ENCODE measurements at regions not wholly inside any gene's neighbourhood (a gene's known extent, or its start where the extent isn't known, plus 50 kb on each side); places are given as distances from the start of the nearest gene placed in this dataset.
"Not testable (repeated sequence)": the region's sequence is repeated elsewhere in the genome, so short reads cannot be mapped to it uniquely, and the experiment has no call there.

DNA sequence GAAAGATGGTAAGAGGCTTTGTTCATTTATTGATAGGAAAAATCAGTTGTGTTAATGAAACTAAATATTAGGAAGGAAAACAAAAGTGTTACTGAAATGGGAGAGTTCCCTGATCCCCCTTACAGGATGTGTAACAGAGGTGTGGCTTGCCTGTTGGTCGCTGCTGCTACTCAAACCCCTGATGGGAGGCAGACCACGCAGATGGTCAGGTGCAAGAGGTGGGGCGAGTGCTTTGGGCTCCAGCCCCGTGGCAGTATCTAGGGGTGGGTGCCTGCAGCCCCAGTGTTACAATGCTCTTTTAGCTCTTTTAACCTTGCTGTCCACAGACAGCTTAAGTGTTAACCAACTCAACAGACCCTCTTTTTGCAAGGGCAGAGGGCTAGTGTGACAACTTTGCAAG lies 319.6 kb upstream of the DCN start:
- no peak for DNase-seq

DNA sequence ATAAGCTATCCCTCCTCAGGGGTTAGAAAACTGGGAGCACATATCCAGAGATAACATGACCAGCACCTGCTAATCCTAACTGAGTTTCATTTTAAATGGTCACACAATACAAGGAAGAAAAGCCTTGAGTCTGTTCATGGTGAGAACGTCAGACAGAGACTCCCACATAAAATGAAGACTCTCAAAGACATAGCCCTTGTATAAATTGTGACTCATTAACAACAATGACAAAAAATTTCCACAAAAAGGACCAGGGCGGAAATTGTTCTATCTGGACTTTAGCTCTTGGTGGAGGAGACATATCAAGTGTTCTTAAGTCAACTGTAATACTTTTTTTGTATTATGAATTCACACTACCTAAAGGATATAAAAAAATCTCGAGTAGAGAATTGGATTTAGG lies 313.7 kb upstream of the DCN start:
- DNase-seq: no peak

DNA sequence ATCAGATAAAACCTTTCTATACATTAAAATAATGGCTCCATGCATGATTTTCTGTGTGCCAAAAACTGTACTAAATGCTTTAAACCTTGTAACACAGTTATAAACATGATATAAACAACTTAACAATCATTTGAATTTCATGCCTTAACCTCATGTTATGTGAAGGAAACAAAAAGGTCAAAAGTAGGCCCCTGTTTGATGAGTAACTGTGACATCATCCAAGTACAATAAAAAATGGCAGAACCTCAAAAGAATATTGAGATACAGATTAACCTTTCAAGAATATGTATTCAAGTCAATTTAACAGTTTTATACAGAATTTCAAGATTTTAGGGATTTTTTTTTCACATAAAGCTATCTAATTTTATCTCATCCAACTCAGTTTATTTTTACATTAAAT lies 310.7 kb upstream of the DCN start:
- DNase-seq: no peak

DNA sequence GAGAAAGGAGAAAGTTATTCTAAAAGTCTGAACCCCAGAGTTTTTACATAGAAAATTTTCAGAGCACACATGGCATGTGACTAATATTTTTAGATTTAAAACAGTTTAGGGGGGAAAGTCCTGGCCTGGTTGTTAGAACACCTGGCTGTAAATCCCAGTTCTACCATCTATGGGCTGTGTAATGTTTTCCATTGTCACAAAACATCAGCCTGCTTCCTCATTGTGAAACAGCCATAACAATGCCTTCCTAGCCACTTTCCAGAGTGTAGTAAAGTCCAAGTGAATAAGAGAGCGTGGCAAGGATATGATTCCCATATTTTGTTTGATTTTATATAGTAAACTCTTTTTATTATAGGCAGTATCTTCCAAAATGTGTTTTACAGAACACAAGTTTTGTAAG lies 310.0 kb upstream of the DCN start:
- DNase-seq: no peak

DNA sequence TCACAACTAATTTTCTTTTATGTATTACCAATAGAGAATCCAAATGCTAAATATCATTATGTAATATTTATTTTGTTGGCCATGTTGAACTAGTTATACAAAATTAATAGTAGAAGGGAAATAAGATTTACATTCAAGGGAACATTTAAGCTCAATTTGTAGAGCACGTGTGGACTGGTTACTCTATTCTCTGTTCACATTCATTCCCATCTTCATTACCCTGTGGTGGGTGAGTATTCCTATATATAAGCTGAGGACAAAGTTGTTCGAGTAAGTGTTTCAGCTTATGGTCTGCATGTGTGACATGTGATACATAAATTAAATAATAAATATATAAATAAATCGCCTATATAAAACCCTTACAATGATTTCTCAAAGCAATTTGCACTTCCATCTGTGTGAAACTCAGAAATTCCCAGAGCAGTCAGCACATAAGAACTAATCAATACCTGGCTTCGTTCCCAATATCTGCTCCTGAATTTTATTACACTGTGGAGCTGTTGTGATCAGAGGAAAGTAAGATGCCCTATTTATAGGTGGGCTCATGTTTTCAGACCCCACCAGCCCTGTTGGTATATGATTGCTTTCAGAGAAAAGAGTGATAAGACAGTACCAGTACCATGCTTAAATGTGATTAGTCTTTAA lies 308.2 kb upstream of the DCN start:
- no peak for DNase-seq

DNA sequence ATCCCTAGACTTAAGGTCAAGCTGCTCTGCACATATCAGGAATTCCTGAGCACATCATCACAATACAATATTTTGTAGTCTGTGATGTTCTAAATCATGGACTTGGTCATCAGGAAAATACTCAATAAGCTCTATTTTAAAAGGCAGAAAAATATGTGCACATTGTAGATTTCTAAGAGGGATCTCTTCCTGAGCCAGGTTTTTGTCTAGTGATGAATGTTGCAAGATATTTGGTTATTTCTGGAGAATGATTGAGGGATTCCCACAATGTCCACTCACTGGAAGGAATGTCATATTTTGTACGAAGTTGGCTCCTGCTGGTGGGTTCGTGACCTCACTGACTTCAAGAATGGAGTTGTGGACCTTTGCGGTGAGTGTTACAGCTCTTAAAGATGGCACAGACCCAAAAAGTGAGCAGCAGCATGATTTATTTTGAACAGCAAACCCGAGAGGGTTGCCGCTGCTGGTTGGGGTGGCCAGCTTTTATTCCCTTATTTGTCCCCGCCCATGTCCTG lies 300.9 kb upstream of the DCN start:
- no peak for DNase-seq

DNA sequence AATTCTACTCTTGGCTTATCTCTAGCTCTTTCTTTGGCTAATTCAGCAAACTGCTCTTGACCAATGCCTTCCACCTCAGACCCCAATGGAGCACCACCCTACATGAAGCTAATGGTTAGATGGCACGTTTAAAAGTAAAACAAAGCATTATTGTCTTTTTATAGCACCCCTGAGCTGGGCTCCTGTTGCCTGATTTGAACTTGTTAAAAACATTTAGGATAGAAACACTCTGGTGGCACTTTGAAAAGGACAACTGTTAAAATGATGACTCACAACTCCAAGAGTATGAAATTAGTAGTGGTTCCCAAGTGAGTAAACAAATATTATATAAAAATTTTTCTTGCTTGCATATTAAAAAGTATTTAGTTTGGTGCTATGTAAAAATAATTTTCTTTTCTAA lies 299.6 kb upstream of the DCN start:
- DNase-seq: no peak

DNA sequence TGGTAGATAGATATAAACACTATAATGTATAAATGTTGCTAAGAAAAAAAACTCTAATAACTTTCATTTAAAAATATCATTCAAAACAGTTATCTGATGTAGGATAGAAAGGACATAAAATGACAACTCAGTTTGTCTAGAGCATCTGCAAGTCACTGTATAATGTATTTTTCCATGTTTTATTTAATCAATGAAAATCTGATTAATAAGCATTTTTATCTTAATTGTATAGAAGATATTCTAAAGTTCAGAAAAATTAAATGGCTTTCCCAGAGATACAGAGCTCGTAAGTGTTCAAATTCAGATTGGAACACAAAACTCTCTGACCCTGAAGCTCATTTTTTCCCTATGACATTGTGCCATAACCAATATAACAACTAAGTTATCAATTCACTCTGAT lies 295.9 kb upstream of the DCN start:
- no peak for DNase-seq

DNA sequence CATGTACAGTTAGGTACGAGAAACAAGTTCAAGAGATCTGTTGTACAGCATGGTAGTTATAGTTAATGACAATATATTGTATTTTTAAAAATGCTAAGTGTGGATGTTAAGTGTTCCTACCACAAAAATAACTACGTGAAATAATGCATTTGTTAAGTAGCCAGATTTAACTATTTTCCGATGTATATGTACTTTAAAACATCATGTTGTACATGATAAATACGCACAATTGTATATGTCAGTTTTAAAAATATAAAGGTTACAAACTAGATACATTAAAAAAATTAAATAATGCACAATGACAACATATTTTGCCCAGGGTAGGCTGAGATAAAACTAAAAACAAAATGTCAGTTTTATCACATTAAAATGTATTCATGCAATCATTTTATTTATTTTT lies 285.1 kb upstream of the DCN start:
- no peak for DNase-seq

DNA sequence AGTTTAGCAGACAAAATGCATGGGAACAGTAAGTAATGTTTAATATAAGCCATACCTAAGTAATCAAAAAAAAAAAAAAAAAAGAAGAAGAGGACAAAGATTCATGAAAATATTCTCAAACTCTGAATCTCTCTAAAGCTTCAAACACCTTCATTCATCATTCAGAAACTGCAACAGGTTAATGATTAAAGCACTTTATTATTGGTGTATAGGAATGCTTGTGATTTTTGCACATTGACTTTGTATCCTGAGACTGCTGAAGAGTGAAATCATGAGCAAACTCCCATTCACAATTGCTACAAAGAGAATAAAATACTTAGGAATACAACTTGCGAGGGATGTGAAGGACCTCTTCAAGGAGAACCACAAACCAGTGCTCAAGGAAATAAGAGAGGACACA lies 278.4 kb upstream of the DCN start:
- DNase-seq: no peak

DNA sequence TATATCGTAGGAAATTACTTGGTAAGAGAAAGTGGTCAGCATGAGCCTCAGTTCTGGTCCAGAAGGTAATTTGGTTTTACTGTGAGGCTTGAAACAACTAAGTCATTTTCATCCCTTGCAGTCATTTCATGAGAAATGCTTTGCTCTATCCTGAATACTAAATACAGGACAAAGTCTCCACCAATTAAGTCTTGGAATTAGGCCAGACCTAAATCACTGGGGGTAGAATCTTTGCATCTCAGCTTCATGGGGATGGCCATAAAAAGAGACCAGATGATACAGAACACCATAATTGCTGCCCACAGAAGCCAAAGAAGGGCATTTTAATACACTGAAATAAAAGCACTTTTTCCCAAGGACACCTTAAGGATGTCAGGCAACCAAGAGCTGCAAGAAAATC lies 277.9 kb upstream of the DCN start:
- DNase-seq: no peak

DNA sequence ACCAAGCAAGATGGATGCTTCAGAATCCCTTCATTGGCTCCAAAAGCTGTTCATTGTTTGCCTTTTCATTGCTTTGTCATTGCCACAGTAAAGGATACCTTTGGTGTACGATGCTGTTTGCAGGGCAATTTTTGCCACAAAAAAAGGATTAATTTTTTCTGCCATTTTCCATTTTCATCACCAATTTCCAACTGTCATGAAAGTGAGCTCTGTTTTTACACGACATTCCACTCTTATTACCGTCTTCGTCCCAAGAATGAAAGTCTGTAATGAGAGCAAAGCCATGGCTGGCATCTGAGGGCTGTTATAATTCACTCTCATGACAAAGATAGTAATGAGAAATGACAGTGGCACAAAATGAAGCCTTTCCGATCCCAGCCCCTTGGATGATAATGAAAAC lies 272.7 kb upstream of the DCN start:
- DNase-seq: no peak

DNA sequence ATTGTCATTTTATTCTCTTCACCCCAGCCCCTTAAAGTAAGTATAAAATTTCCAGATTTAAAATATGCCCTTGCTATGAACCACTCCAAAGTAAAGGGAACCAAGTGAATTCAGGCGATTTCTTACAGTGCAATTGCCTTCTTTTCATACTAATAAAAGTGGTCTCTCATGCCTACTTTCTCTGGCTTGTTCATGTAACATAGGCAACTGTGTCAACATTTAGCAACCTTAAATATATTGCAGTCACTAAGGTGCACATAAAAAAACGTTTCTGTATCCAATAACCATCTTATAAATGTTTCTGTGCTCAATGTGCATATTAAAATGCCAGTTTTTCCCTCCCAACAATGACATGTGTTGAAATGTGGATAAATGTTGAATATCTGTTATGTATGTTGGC lies 271.6 kb upstream of the DCN start:
- DNase-seq: no peak

DNA sequence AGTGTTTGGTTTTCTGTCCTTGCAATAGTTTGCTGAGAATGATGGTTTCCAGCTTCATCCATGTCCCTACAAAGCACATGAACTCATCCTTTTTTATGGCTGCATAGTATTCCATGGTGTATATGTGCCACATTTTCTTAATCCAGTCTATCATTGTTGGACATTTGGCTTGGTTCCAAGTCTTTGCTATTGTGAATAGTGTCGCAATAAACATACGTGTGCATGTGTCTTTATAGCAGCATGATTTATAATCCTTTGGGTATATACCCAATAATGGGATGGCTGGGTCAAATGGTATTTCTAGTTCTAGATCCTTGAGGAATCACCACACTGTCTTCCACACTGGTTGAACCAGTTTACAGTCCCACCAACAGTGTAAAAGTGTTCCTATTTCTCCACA lies 269.8 kb upstream of the DCN start:
- DNase-seq: not testable (repeated sequence)

DNA sequence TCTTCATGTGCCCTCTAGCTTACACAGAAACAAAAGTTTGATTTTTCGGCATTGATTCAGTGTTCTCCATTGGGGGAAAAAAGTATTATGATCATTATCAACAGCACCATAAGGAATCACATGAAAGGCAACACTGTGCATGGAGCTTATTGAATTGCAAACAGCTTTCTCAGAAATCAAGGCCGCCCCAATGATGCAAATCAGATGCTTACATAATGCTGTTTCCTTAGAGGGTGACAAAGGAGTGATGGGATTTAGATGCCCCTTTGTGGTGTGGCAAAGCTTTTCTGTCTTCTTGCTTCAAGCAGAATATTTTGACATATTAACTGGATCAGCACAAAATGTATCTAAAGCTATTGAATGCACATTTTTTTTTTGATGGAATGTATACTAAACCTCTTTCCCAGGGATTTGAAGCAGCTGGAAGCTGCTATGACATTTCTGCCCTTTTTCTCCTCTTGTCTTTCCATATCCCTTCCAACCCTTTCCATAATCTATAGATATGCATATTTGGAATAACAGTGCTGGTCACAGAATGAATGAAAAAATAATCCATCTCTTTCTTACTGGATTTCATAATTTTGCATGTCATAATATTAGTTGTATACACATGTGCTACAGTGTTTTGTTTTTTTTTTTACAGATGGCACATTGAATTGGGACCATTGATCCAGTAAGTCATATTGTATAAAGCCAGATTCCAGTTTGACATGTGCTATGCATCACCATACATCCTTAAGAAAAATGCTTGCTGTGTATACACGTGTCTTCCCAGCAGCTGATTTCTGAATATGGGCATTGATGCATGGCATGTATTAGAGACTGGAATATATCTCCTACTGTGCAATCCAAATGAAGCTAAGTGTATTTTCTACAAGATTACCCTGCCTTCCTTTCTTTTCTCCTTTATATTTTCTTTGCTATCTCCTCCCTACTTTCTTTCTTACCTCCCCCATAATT lies 259.7 kb upstream of the DCN start:
- DNase-seq: no peak

DNA sequence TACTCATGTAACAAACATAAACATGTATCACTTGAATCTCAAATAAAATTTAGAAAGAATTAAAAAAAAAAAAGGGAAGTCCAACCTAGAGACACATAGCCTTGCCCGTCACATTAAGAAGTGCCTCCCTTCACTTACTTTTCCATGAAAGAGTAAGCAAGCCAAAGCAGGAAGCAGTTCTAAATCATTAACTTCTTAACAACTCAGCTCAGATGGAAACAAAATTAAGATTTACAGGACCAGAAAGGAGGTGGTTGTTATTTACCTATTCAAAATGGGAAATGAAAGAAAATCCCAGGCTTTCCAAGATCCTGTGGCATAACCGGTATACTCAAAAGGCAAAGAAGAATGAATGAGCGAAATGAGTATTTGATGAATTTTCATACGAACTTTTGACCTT lies 258.6 kb upstream of the DCN start:
- DNase-seq: no peak

DNA sequence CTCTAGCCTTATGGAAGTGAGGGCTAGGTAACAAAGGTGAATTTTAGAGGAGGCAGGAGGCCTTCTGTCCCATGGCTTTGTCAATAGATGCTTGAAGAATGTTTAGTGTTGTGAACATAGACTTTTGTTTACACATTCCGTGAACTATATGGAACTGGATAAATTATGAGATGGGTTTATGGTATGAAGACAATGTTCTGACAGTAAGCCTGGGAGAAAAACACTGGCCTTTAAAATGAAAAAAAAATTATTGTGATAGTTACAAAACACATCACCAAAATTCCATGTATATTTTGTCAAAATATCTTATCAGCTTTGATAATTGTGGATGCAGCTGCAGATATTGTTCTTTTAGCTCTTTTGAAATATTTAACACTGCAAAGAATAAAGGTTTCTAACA lies 251.5 kb upstream of the DCN start:
- DNase-seq: no peak

DNA sequence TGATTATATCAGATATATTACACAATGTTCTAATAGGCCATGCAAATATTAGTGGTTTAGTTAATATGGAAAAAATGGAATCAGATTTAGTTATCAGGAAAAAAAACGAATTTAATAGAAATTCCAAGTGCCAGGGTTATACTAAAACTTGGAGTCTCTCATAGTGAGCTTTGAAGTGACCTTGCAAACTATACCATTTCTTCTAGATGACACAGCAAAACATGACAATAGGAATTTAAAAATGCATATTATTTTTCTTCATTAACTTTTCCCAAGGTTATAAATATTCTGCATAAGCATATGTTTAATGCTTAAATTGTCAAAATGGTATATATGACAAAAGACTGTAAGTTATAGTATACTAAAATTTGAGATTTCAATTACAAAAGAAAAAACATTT lies 250.1 kb upstream of the DCN start:
- no peak for DNase-seq

DNA sequence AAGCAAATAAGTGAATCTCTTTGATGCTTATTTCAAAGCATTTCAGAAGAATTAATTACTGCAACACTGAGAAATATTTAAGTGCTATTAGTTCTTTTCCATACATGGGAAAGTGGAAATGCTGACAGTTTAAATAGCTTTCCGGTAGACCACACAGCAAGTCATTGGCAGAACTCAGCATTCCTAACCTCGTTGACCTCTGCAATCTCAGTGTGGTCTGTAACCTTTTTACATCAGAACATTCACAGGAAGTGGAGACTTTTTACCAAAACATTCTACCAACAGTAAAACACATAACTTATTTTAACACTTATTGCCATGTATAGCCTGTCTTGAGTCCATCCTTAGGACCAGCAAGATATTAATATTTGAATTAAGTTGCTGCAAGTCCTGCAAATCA lies 249.5 kb upstream of the DCN start:
- no peak for DNase-seq

DNA sequence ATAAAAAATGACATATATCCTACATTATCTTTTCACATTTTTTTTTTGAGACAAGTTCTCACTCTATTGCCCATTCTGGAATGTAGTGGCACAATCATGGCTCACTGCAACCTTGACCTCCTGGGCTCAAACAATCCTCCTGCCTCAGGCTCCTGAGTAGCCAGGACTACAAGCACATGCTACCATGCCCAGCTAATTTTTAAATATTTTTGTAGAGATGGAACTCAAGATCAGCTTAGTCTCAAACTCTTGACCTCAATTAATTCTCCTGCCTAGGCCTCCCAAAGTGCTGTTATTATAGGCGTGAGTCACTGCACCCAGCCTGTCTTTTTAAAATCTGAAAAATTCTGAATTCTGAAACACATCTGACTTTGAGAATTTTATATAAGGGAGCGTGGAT lies 241.9 kb upstream of the DCN start:
- no peak for DNase-seq

DNA sequence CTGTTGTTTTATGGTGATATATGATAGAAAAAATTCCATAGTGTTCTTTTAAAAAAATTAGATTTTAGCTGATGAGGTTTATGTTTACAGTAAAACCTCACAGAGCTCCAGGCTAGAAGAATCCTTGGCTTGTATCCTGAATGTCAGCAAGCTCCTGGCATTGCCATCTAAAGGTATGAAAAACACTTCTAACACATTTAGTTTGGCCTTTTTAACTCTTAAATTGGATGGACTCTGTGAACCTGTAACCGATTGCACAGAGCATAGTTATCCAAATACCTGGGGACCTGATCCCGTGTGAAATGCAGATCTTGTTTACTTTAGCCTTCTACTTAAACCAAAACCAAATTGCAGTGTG lies 241.1 kb upstream of the DCN start:
- no peak for DNase-seq

DNA sequence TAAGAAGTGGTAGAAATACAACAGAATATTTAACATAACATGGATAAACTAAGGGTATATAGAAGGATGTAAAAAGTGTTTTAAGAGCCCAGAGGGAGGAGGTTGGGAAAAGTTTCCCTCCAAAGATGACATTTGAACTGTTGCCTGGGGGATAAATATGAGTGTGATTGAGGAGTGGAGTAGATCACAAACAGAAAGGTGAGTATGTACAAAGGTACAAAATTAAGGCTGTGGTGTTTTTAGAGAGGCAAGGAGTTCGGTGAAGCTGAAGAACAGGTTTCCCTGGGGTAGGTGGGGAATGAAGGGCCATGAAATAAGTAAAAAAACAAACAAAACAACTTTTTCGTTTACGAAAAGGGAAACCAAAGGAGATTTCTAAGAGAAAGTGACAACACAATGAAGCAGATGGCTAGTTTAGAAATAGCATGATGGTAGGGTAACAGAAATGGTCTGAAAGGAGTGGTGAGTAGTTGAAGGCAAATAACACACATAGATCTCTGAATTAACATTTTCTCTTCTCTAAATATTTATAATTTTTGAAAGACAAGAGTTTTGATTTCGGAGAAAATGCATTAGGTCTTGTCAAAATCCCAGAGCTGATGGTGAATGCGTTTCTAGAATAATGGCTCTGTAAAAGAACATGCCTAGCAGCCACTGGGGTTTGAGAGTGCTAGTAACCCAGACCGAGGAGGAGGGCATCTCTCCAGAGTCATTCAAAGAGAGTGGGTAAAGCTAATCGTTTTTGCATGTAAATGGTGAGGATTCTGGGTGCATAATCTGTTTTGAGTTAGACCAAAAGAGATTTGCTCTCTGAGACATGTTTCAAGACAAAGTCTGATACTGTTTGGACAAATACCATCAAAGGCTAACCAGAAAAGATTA lies 240.4 kb upstream of the DCN start:
- DNase-seq: no peak

DNA sequence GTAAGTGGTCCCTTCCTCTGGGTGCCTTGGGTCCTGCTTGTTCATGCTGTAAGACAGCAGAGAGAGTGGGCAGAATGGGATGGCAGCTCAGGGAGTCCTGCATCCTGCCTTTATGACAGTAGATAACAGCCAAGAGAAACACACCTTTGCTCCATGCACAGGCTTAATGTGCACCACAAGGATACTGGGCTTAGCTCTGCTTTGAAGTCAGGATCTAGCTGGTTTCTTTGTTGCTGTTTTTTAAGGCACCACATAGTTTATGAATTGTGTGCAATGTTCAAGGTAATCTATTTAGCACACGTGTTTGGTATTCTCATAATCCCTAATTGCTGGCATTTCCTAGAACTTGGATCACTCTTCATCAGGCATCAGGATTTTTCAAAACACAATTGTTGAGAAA lies 239.5 kb upstream of the DCN start:
- DNase-seq: no peak

DNA sequence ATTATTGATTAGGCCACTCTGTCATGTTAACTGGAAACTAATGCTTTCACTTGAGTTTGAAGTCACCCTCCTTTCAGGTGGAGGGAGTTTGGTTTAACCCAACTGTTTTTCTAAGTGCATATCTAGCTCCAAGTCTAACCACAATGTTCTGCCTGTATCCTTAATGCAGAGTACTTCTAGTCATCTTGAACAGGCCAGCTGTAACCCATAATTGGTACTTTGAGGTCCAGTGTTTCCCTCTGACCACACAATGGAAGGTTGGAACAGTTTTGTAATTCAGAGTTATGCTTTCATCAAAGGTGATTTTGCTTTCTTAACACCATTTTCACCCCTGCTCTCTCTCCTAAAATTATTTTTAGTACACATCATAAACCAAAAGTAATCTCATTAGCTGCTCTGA lies 237.2 kb upstream of the DCN start:
- no peak for DNase-seq
